Esophagus squamous epithelium (tissue), 5 donors: ENCODE measurements at regions not wholly inside any gene's neighbourhood (a gene's known extent, or its start where the extent isn't known, plus 50 kb on each side); places are given as distances from the start of the nearest gene placed in this dataset.

Source experiments
- DNase-seq: peaks from one replicate; lab custom pipeline; 2025; lab: John Stamatoyannopoulos, UW
- H3K27ac ChIP-seq, 4 donors: fragments of 200-600 bp; sonication (generic); one replicate each; pipeline ENCODE4 v1.5.1; 2016 to 2019; ENCODE audit warnings: mild to moderate bottlenecking in 1 of 4
- H3K27me3 ChIP-seq, 4 donors: fragments of 200-600 bp; sonication (generic); 1 replicate in 3 of 4; 2 replicates in 1 of 4; pipeline versions ENCODE4 v1.5.1 to v1.6.0; 2017 to 2021; ENCODE audit warnings: antibody characterized with exemption in 1 of 4
- H3K36me3 ChIP-seq, 3 donors: fragments of 200-600 bp; sonication (generic); one replicate each; pipeline ENCODE4 v1.5.1; 2016 to 2019
- H3K4me1 ChIP-seq, 3 donors: fragments of 200-600 bp; sonication (generic); one replicate each; pipeline ENCODE4 v1.5.1; 2017 to 2019
- H3K4me3 ChIP-seq, 4 donors: fragments of 200-600 bp; sonication (generic); 1 replicate in 3 of 4; 2 replicates in 1 of 4; pipeline ENCODE4 v1.5.1; 2016 to 2019; ENCODE audit warnings: mild to moderate bottlenecking in 2 of 4, moderate library complexity in 1 of 4
- H3K9me3 ChIP-seq, 3 donors: fragments of 200-600 bp; sonication (generic); one replicate each; pipeline ENCODE4 v1.5.1; 2016 to 2019
- CTCF ChIP-seq, 6 experiments: fragments of 450-650 bp in 4 of 6; fragments of 200-600 bp in 2 of 6; sonication (generic) in 2 of 6; IDR thresholded peaks; one replicate each; pipeline ENCODE4 v1.5.1; 2016 to 2019; ENCODE audit warnings: antibody characterized with exemption in 6 of 6, mild to moderate bottlenecking in 4 of 6, moderate library complexity in 4 of 6
- POLR2A ChIP-seq, 4 donors: fragments of 450-650 bp; IDR thresholded peaks; one replicate each; pipeline ENCODE4 v1.6.1; 2017; ENCODE audit warnings: antibody characterized with exemption in 4 of 4, mild to moderate bottlenecking in 4 of 4, moderate library complexity in 3 of 4
- WGBS, 2 donors: methylation state at CpG; one replicate each; pipeline ENCODE4 v1.1.5; 2018; 5-methylcytosine and 5-hydroxymethylcytosine counted together
- intact Hi-C: fragments of 100-400 bp; cut with DNase I; formaldehyde crosslinking; loops from one replicate; pipeline ENCODE4 v1.15.0; 2022
- donor health status: DM: yes; HTN: yes; CAD: no.

DNA sequence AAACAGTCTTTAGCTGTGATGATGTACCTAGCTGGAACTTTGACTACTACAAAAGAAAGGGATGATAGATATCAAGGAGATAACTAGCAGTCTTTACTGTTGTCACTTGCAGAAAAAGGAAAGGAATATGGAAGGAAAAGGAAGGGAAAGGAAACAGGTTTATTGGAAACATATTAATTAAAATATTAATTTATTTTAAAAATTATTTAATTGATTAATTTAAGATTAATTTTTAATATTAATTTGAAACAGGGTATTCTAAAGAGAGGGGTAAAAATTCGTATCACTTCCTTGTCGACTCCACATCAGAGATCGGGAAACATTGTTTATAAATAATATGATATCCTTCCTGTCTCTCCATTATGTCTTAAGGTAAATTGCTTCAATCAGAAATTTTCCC, 186.5 kb upstream of the IL15 start:
- 86 to 94% methylated on average over 3 of the region's 3 CpGs for WGBS, 2 donors
- no peak for DNase-seq
- Histone ChIP-seq H3K4me3 (no peak overlapping the region), H3K27me3 (no peaks in the 10 kb centered on the region), H3K9me3 (no peaks in the 10 kb centered on the region), H3K4me1 (no peaks in the 10 kb centered on the region), H3K36me3 (no peaks in the 10 kb centered on the region), H3K27ac (no peak overlapping the region)
- intact Hi-C loops, result no loop called here
- TF ChIP-seq POLR2A (IDR thresholded peaks at IDR 0.05) (no peak), CTCF (IDR thresholded peaks at IDR 0.05) (no peak)

GRCh38 chr4:141455651-141456050, 180.7 kb upstream of the IL15 start:
- TF ChIP-seq CTCF (IDR thresholded peaks at IDR 0.05), result no peak
- TF ChIP-seq POLR2A (IDR thresholded peaks at IDR 0.05), result no peak
- no peaks in the 10 kb centered on the region for H3K36me3 ChIP-seq
- H3K27me3 ChIP-seq, result no peaks in the 10 kb centered on the region
- no peak overlapping the region for H3K4me3 ChIP-seq
- intact Hi-C loops, result no loop called here
- no peaks in the 10 kb centered on the region for H3K9me3 ChIP-seq
- WGBS, 2 donors, result 40 to 45% methylated on average over 1 of the region's 1 CpG
- H3K4me1 ChIP-seq, result peaks cover 0 to 29% (median 12%) of the 10 kb centered on the region in 3 donors
- no peak overlapping the region for H3K27ac ChIP-seq
- no peak for DNase-seq

- Histone ChIP-seq H3K27me3 (no peaks in the 10 kb centered on the region), H3K27ac (no peak overlapping the region), H3K36me3 (no peaks in the 10 kb centered on the region), H3K4me1 (peaks cover 0 to 35% (median 12%) of the 10 kb centered on the region in 3 donors), H3K4me3 (no peak overlapping the region), H3K9me3 (no peaks in the 10 kb centered on the region)
- intact Hi-C loops, result no loop called here
- TF ChIP-seq CTCF (IDR thresholded peaks at IDR 0.05) (no peak), POLR2A (IDR thresholded peaks at IDR 0.05) (no peak)
- no peak for DNase-seq
- WGBS, 2 donors, result 83 to 93% methylated on average over 1 of the region's 1 CpG
Measured at GRCh38 chr4:141457653-141458052, 178.7 kb upstream of the IL15 start.

DNA sequence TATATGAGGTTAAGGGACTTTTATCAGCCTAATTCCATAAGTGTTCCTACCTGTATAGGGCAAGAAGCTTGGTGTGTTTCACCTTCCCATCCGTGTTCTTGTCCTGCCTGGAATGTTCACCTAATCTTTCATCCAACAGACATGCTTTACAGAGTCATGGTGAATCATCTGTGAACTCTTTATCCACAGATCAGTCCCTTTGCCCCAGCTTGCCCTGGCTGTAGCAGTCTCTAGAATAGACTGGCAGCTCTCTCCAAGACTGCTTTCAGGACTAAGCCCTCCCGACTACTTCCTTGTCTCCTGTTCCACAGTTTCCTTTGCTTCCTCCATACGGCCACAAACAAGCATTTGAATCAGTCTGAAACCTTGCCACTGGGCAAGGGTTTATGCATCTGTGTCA, 177.9 kb upstream of the IL15 start:
- WGBS, 2 donors, result 33 to 43% methylated on average over 3 of the region's 3 CpGs
- H3K4me3 ChIP-seq, result no peak overlapping the region
- DNase-seq, result no peak
- peak overlapping the region in 3 of 4 donors; percentile 33 to 67 (median 55) for H3K27ac ChIP-seq
- H3K4me1 ChIP-seq, result peaks cover 0 to 35% (median 12%) of the 10 kb centered on the region in 3 donors
- no peaks in the 10 kb centered on the region for H3K27me3 ChIP-seq
- intact Hi-C loops, result no loop called here
- no peaks in the 10 kb centered on the region for H3K9me3 ChIP-seq
- TF ChIP-seq POLR2A (IDR thresholded peaks at IDR 0.05) (no peak), CTCF (IDR thresholded peaks at IDR 0.05) (no peak)
- H3K36me3 ChIP-seq, result no peaks in the 10 kb centered on the region

DNA sequence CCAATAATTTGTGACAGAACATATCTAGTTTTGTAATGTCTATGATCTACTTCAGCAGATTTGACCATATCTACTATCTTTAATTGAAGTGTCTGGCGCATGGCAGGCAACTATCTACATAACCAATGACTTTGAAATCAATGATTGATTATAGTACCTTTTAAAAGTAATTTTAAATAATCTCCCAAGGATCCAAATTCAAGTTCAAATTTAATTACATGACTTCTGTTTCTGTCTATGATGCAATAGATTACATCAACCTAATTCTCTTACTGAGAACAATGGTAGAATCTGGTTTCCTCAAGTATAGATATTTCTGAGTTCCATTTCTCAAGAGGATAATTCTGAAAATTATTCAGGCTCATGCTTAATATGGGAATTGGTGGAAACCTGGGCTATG, 177.4 kb upstream of the IL15 start:
- DNase-seq, result no peak
- no peak overlapping the region for H3K4me3 ChIP-seq
- peak overlapping the region in 3 of 4 donors; percentile 33 to 67 (median 55) for H3K27ac ChIP-seq
- H3K27me3 ChIP-seq, result no peaks in the 10 kb centered on the region
- H3K36me3 ChIP-seq, result no peaks in the 10 kb centered on the region
- intact Hi-C loops, result no loop called here
- no peaks in the 10 kb centered on the region for H3K9me3 ChIP-seq
- peaks cover 0 to 35% (median 12%) of the 10 kb centered on the region in 3 donors for H3K4me1 ChIP-seq
- 70 to 75% methylated on average over 1 of the region's 1 CpG for WGBS, 2 donors
- TF ChIP-seq CTCF (IDR thresholded peaks at IDR 0.05) (no peak), POLR2A (IDR thresholded peaks at IDR 0.05) (no peak)
